Endothelial cell of umbilical vein (primary cell): ENCODE measurements at regions not wholly inside any gene's neighbourhood (a gene's known extent, or its start where the extent isn't known, plus 50 kb on each side); places are given as distances from the start of the nearest gene placed in this dataset.

Source experiments
- CTCF ChIP-seq, 2 donors: IDR thresholded peaks; 1 replicate in 1 of 2; 2 replicates in 1 of 2; pipeline ENCODE4 v1.5.1; 2011; ENCODE audit warnings: low read length in 2 of 2, mild to moderate bottlenecking in 2 of 2, moderate library complexity in 2 of 2, control low read depth in 1 of 2, inconsistent platforms in 1 of 2, low read depth in 1 of 2; ENCODE audit not compliant: insufficient read depth in 1 of 2; ENCODE audit errors: extremely low read depth in 1 of 2
- EZH2 ChIP-seq: IDR thresholded peaks from 2 replicates; pipeline ENCODE4 v1.6.1; 2012; ENCODE audit warnings: borderline replicate concordance, low read depth, mild to moderate bottlenecking, moderate library complexity, low read length, inconsistent platforms; ENCODE audit not compliant: severe bottlenecking
- FOS ChIP-seq: IDR thresholded peaks from 2 replicates; pipeline ENCODE4 v1.6.1; 2011; ENCODE audit warnings: mild to moderate bottlenecking, low read length, moderate library complexity, borderline replicate concordance; ENCODE audit not compliant: insufficient read depth
- JUN ChIP-seq: IDR thresholded peaks from 2 replicates; pipeline ENCODE4 v1.6.1; 2011; ENCODE audit warnings: borderline replicate concordance, low read depth; ENCODE audit not compliant: insufficient read length, insufficient read depth
- MYC ChIP-seq: IDR thresholded peaks from one replicate; pipeline ENCODE4 v1.6.1; 2011; ENCODE audit warnings: mild to moderate bottlenecking, low read depth, low read length
- POLR2A ChIP-seq: IDR thresholded peaks from 2 replicates; pipeline ENCODE4 v1.6.1; 2012; ENCODE audit warnings: low read depth, mild to moderate bottlenecking, control low read depth, low read length
- POLR2AphosphoS5 ChIP-seq: IDR thresholded peaks from 2 replicates; pipeline ENCODE4 v1.6.1; 2012; ENCODE audit warnings: low read depth, mild to moderate bottlenecking, control low read depth, low read length, moderate library complexity; ENCODE audit not compliant: insufficient read depth
- TF ChIP-seq, protein P1 (sequence below): IDR thresholded peaks from 2 replicates; pipeline ENCODE4 v1.6.1; 2011; ENCODE audit not compliant: insufficient read depth, insufficient read length

DNA sequence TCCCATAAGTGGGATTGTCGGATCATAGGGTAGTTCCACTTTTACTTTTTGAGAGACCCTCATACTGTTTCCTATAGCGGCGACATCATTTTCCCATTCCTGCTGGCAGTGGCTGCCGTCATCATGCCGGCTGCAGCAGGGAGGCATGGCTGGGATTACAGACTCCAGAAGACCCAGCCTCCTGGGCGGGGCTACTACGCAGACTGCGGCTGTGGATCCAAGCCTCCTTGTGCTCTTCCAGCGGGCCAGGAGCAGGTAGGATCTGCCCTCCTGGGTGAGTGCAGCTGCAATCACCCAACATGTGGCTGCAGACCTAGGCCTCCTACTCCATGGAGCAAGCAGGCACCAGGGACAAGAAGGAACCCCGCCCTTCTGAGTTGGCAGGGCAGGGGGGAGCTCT is 359.2 kb downstream of the GALR1 start:
- TF ChIP-seq POLR2AphosphoS5 (no peak), POLR2A (no peak), CTCF (IDR thresholded peaks at IDR 0.05; ENCODE audit: extremely low read depth in 1 of 2, insufficient read depth in 1 of 2, low read depth in 1 of 2, low read length in 2 of 2) (no peak), EZH2 (no peak), MYC (no peak), JUN (no peak), FOS (no peak)
- TF ChIP-seq, protein P1, sequence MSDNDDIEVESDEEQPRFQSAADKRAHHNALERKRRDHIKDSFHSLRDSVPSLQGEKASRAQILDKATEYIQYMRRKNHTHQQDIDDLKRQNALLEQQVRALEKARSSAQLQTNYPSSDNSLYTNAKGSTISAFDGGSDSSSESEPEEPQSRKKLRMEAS, result no peak
